ENCODE measurements at regions not wholly inside any gene's neighbourhood (a gene's known extent, or its start where the extent isn't known, plus 50 kb on each side); places are given as distances from the start of the nearest gene placed in this dataset.

GRCh38 chr5:125081101-125081500 is 334.7 kb upstream of the ZNF608 start:
- no peak for TF ChIP-seq GATA3 (IDR thresholded peaks at IDR 0.05; ENCODE audit: low read depth, low read length)
- TF ChIP-seq GATA2 (IDR thresholded peaks at IDR 0.05; ENCODE audit: low read depth, low read length) = no peak

Data from SH-SY5Y (cell line).